ENCODE measurements at regions not wholly inside any gene's neighbourhood (a gene's known extent, or its start where the extent isn't known, plus 50 kb on each side); places are given as distances from the start of the nearest gene placed in this dataset.

DNA sequence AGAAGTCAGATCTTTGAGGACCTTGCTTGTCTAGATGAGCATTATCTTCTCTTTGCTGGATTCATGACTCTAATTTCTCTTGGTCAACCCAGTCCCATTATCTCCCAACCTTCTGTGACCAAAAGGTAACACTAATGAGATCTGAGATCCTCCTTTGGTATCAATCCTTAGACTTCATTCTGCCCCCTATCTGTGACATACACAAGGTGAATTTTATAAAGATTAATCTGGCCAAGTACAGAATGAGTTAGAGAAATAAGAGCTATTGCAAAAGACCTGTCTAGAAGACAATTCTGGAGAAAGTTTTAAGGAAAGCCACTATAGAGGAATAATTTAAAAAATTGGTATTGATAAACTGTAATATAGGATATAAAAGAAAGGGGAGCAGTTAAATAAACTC, 113.8 kb upstream of the KCNMB2 start:
- TF ChIP-seq ZNF263 (CRISPR knock-in tag; IDR thresholded peaks at IDR 0.05; ENCODE audit: low read depth) (no peak), NR2C2 (CRISPR knock-in tag; IDR thresholded peaks at IDR 0.05) (no peak), TEAD4 (CRISPR knock-in tag; IDR thresholded peaks at IDR 0.05) (no peak), ATF1 (CRISPR knock-in tag; IDR thresholded peaks at IDR 0.05) (no peak)
- TF ChIP-seq, protein P1, sequence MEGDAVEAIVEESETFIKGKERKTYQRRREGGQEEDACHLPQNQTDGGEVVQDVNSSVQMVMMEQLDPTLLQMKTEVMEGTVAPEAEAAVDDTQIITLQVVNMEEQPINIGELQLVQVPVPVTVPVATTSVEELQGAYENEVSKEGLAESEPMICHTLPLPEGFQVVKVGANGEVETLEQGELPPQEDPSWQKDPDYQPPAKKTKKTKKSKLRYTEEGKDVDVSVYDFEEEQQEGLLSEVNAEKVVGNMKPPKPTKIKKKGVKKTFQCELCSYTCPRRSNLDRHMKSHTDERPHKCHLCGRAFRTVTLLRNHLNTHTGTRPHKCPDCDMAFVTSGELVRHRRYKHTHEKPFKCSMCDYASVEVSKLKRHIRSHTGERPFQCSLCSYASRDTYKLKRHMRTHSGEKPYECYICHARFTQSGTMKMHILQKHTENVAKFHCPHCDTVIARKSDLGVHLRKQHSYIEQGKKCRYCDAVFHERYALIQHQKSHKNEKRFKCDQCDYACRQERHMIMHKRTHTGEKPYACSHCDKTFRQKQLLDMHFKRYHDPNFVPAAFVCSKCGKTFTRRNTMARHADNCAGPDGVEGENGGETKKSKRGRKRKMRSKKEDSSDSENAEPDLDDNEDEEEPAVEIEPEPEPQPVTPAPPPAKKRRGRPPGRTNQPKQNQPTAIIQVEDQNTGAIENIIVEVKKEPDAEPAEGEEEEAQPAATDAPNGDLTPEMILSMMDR (IDR thresholded peaks at IDR 0.05), result no peak
- TF ChIP-seq, protein P2, sequence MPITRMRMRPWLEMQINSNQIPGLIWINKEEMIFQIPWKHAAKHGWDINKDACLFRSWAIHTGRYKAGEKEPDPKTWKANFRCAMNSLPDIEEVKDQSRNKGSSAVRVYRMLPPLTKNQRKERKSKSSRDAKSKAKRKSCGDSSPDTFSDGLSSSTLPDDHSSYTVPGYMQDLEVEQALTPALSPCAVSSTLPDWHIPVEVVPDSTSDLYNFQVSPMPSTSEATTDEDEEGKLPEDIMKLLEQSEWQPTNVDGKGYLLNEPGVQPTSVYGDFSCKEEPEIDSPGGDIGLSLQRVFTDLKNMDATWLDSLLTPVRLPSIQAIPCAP (CRISPR knock-in tag; IDR thresholded peaks at IDR 0.05), result no peak
